ENCODE measurements at regions not wholly inside any gene's neighbourhood (a gene's known extent, or its start where the extent isn't known, plus 50 kb on each side); places are given as distances from the start of the nearest gene placed in this dataset.

GRCh38 chr5:74040811-74041491, 415.0 kb downstream of the ARHGEF28 start:
- Histone ChIP-seq H3K18ac (ENCODE audit: extremely low read depth, low read length) (no peak overlapping the region), H2BK12ac (ENCODE audit: low read depth, low read length) (no peak overlapping the region), H2AK5ac (ENCODE audit: low read depth, low read length) (no peak overlapping the region), H3K23me2 (ENCODE audit: low read depth, low read length) (no peaks in the 10 kb centered on the region), H3K79me1 (ENCODE audit: low read depth, low read length) (no peaks in the 10 kb centered on the region), H3K4me1 (replicated peaks in 1 of 4; ENCODE audit: control insufficient read depth in 3 of 4, insufficient read depth in 4 of 4, low read length in 3 of 4) (peaks cover 0 to 2% (median 2%) of the 10 kb centered on the region in 4 experiments; a peak in 3 of 7 replicates), H2BK15ac (ENCODE audit: low read length) (no peak overlapping the region), H4K8ac (ENCODE audit: extremely low read depth, insufficient read depth, low read length) (no peak overlapping the region), H3K23ac (ENCODE audit: insufficient read length) (no peak overlapping the region), H2AFZ (ENCODE audit: low read length) (no peak overlapping the region), H3K4me3 (ENCODE audit: extremely low read depth in 1 of 4, insufficient read depth in 2 of 4, low read depth in 3 of 4, low read length in 4 of 4) (no peak overlapping the region), H2BK20ac (ENCODE audit: low read length) (no peak overlapping the region), H4K91ac (replicated peaks; ENCODE audit: insufficient read length, low read length) (no peak overlapping the region), H3K36me3 (ENCODE audit: control insufficient read depth in 2 of 4, insufficient read depth in 4 of 4, low read length in 3 of 4) (no peaks in the 10 kb centered on the region), H3K27ac (ENCODE audit: low read depth, low read length) (no peak overlapping the region), H3K4ac (replicated peaks; ENCODE audit: insufficient read length, low read depth, low read length) (no peak overlapping the region), H2BK120ac (replicated peaks; ENCODE audit: low read depth, low read length) (no peak overlapping the region), H3K4me2 (ENCODE audit: insufficient read depth in 1 of 2, low read depth in 2 of 2, low read length in 2 of 2) (no peak overlapping the region), H4K20me1 (replicated peaks in 1 of 2; ENCODE audit: control insufficient read depth in 1 of 2, insufficient read depth in 2 of 2, low read length in 2 of 2) (no peaks in the 10 kb centered on the region), H3K9me3 (ENCODE audit: insufficient read depth in 2 of 2, low read depth in 1 of 2, low read length in 1 of 2) (no peaks in the 10 kb centered on the region; a peak in 1 of 4 replicates), H3K27me3 (replicated peaks in 1 of 4; ENCODE audit: control insufficient read depth in 3 of 4, extremely low read depth in 1 of 4, insufficient read depth in 3 of 4, low read length in 3 of 4) (no peaks in the 10 kb centered on the region), H2BK5ac (ENCODE audit: low read depth, low read length) (no peak overlapping the region), H3K14ac (ENCODE audit: insufficient read length) (no peak overlapping the region), H3K9ac (replicated peaks in 1 of 4; ENCODE audit: extremely low read depth in 1 of 4, low read depth in 3 of 4, low read length in 3 of 4) (no peak overlapping the region), H4K5ac (ENCODE audit: insufficient read length, low read depth, low read length) (no peak overlapping the region), H3K56ac (replicated peaks; ENCODE audit: insufficient read length, low read depth, low read length) (no peak overlapping the region), H3K79me2 (ENCODE audit: control insufficient read depth in 1 of 2, insufficient read depth in 2 of 2, low read length in 2 of 2) (no peaks in the 10 kb centered on the region)
- WGBS, 2 experiments (ENCODE audit: extremely low coverage in 1 of 2, insufficient coverage in 1 of 2, insufficient read length in 1 of 2, insufficient replicate concordance in 2 of 2, low coverage in 1 of 2, low lambda C conversion rate in 2 of 2, missing lambda C conversion rate in 1 of 2), result 74% methylated on average over 5 of the region's 5 CpGs; no CpG with 5 or more reads in 1 of the 2 experiments
- DNase-seq (ENCODE audit: low read depth in 1 of 2, low spot score in 2 of 2) (no peak), FAIRE-seq (no peak)
- CTCF ChIA-PET (ENCODE audit: partially characterized antibody), result interaction anchor here (1.1 to 1.9 kb wide), 2 partner anchors 14 to 15 kb away, joined by 3 to 8 read pairs; no protein-coding TSS in a partner anchor
- POLR2A ChIA-PET (ENCODE audit: partially characterized antibody), result no interaction called here
- no peak for TF ChIP-seq SAP30 (IDR thresholded peaks at IDR 0.05; ENCODE audit: insufficient read depth, insufficient replicate concordance, low read length)
- TF ChIP-seq EZH2 (IDR thresholded peaks at IDR 0.05; ENCODE audit: low read depth, low read length, severe bottlenecking), result no peak
- TF ChIP-seq POLR2AphosphoS5 (IDR thresholded peaks at IDR 0.05; ENCODE audit: low read depth, low read length), result no peak
- TF ChIP-seq CBX5 (IDR thresholded peaks at IDR 0.05; ENCODE audit: low read depth, low read length), result no peak
- no peak for TF ChIP-seq CTCF (IDR thresholded peaks at IDR 0.05; ENCODE audit: control extremely low read depth in 1 of 3, insufficient read depth in 1 of 3, low read depth in 1 of 3, low read length in 3 of 3)
- TF ChIP-seq RXRA (IDR thresholded peaks at IDR 0.05; ENCODE audit: insufficient read depth, low read depth, low read length), result no peak
- TF ChIP-seq JUND (IDR thresholded peaks at IDR 0.05; ENCODE audit: low read length), result no peak
- TF ChIP-seq CTBP2 (IDR thresholded peaks at IDR 0.05; ENCODE audit: borderline replicate concordance, insufficient read depth, insufficient read length, low read length), result no peak
- TF ChIP-seq KDM5A (IDR thresholded peaks at IDR 0.05; ENCODE audit: low read length), result no peak
- no peak for TF ChIP-seq TAF1 (IDR thresholded peaks at IDR 0.05; ENCODE audit: low read depth, low read length)
- no peak for TF ChIP-seq RFX5 (IDR thresholded peaks at IDR 0.05; ENCODE audit: borderline replicate concordance, low read depth, low read length)
